NCI-H526 treated with DMSO at 0.1 percent for 48 hours (cell line): ENCODE measurements at regions not wholly inside any gene's neighbourhood (a gene's known extent, or its start where the extent isn't known, plus 50 kb on each side); places are given as distances from the start of the nearest gene placed in this dataset.

Source experiments
- DNase-seq: peaks from one replicate; lab custom pipeline; 2025; lab: John Stamatoyannopoulos, UW

- DNase-seq, result no peak
These were observed 295.3 kb downstream of the SP3 start for GRCh38 chr2:173669888-173670287.

DNA sequence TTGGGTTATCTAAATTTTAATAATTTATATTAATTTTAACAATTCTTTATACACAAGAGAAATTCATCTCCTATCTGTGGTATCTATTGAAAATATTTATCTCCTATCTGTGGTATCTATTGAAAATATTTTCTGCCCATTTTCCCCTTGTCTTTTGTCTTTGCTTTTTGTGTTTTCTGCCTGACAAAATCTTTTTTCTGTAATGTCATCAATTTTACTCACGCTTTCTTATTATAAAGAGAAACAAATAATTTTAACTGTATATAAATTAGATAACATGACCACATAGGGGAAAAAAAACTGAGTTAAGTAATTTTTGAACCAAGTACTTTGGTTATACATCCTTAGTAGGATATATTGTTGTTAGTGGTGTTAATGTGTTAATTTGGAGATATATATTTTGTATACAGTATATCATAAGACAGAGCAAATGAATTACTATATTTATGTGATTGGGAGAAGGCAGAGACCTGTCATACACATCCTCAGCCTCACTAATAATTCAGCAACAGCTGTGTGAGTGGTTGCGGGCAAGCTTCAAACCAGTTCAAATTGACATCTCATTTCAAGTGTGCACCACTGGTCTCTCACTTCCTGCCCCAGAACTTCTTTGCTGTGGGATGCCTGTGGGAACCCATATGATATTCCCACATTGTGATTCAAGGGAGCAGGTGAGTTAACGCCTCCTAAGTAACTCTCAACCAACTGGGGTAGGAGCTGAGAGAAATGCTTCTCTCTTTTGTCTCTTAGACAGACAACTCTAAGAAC is 292.4 kb downstream of the SP3 start:
- no peak for DNase-seq

DNA sequence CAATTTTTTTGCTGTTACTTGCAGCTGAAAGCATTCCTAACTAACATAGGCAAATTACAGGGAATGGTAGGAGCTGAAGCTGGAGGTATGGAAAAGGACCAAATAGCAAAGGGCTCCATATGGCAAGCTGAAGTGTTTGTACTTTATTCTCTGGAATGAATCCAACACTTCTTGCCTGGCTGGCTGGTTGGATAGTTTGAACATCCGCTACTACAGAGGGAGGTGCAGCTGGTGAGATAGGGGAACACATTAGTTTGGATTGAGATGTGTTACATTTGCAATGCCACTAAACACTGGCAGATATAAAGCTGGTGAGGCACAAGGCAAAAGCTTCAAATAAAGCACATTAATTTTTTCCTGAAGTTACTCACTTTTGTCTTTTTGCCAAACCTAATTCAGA is 291.5 kb downstream of the SP3 start:
- DNase-seq, result no peak

GRCh38 chr2:173676647-173677046 is 288.5 kb downstream of the SP3 start:
- no peak for DNase-seq

GRCh38 chr2:173678186-173678585 is 287.0 kb downstream of the SP3 start:
- no peak for DNase-seq

DNA sequence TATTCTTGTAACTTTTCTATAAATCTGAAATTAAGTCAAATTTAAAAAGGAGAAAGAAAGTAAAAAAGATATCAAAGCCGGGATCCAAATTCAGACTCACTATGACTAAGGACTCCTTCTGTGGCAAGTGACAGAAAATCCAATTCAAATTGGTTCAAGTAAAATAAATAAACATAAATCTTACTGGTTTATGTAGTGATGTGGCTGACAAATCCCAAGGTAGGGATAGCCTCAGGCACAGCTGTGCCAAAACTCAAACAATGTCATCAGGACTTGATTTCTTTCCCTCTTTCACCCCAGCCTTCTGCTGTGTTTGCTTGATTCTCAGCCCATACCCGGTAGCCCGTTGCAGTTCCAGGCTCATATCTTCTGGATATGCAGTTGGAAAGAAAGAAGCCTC is 284.6 kb downstream of the SP3 start:
- DNase-seq, result no peak

- no peak for DNase-seq
These were observed 283.1 kb downstream of the SP3 start for GRCh38 chr2:173681881-173682650.

- no peak for DNase-seq
These were observed 280.2 kb downstream of the SP3 start for GRCh38 chr2:173684896-173685459.

DNA sequence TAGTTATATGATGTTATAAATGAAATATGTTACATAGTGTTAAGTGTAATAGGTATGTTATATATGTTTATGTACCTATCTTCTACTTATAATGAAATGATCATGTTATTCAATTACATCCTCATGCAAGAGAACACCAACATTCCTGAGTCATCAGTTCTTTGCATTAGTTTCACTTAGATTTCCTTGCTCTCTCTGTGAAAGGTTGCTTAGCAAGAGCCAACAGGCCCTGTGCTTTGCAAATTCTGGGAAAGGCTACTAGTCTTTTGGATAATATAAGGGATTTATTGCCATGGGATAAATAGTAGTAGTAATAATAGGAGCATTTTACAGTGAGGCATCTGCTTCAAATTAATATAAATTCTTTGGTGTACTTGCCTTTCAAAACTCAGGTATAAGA is 274.8 kb downstream of the SP3 start:
- no peak for DNase-seq

DNA sequence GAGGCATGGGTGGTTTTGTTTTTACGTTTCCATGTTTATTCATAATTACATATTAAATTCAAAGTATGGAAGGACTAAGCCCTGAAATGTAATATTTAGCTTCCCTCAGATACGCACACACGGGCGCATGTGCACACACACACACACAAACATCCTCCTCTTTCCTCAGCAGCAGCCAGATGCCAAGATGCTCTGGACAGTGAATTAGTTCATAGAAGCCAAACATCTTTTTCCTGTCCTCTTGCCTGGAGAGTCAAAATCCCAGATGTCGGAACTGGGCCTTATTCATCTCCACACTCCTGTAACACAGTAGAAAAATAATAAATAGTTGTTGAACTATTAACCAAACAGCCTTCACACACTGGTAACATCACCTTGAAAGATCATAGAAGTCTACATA is 273.1 kb downstream of the SP3 start:
- no peak for DNase-seq

- DNase-seq, result no peak
These were observed 272.1 kb downstream of the SP3 start for GRCh38 chr2:173693044-173693589.

- no peak for DNase-seq
These were observed 268.9 kb downstream of the SP3 start for GRCh38 chr2:173696274-173696673.

DNA sequence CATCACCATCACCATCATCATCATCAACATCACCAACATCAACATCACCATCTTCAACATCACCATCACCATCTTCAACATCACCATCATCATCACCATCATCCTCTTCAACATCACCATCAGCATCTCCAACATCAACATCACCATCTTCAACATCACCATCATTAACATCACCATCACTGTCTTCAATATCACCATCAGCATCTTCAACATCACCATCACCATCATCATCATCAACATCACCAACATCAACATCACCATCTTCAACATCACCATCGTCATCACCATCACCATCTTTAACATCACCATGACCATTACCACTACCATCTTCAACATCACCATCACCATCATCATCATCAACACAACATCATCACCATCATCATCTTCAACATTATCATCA is 267.2 kb downstream of the SP3 start:
- no peak for DNase-seq

- DNase-seq, result no peak
These were observed 259.5 kb downstream of the SP3 start for GRCh38 chr2:173705656-173706055.

DNA sequence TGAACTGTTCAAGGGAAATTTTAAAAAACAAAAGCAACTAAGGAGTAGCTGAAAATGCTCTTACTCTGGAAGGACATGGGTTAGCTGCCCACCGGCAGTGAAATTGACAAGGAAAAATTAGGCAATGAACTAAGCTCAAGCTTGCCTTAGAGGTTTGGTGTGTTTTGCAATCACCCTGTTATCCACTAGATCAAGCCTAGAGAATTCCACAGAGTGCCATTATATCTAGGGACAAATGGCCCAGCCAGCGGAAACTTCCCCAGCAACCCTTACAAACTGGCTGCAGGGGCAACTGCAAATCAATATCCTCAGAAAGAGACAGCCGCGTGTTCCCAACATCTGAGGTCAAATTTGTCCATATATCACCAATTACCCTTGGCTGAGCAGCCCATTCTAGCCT is 258.2 kb downstream of the SP3 start:
- DNase-seq, result no peak

DNA sequence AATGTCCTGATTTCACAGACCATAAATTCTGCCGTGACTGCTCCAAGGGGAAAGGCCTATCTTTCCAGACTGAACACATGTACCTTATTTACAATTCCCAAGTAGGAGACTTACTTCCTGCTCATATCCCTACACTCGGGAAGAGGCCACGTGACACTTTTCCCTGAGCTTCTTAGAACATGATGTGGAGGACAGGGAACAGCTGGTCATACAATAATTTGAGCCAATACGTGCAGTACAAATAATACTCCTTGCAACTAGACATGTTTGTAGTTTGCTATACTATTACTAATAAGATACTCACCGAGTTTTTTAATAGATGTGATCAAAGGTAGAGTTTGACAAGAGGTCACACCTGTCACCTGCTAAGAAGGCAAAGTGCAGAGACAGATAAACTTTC is 256.4 kb downstream of the SP3 start:
- no peak for DNase-seq

DNA sequence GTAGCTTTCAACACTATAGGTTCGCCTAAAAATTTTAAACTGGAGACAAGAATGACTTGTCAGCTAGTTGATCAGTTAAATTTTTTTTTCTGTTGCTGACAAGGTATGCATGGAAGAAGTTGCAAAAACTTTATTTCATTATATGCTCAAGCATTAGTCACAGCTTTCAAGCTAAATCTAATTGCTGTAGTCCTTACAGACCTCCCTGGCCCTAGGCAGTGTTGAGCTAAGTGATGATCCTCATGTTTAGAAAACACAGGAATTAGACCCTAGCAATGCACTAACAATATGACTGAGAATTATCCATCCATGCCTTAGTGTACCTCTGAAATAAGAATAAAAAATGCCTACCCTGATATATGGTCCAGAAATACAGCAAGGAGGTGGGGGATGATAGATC is 253.4 kb downstream of the SP3 start:
- no peak for DNase-seq

DNA sequence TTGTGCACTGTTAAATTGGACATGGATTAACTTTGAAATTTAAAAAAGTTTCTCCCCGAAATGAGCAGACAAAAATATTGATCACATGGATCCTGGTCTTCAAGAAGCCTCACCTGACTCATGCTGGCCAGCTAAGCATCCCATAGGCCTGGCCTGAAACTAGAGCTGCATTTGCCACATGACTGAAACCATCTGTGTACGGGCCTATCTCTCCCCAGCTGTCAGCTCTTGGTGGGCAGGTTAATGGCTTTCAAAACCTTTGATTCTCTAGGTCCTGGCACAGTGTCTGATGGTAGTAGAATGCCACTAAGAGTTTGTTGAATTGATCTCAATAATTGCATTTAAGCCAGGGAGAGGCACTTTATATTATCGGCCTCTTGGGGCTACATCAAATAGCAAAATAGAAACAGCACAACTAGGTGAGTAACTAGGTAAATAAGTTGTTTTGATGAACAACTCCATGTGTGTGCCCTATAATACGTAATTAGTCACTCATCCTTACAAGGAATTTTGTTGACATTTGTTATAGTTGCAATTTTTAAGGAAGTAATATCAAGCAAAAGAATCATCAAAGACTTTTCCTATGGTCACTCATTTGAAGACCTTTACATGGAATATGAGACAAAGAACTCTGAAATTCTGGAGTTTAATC is 251.1 kb downstream of the SP3 start:
- DNase-seq, result no peak

GRCh38 chr2:173715441-173715840 is 249.7 kb downstream of the SP3 start:
- DNase-seq, result no peak

DNA sequence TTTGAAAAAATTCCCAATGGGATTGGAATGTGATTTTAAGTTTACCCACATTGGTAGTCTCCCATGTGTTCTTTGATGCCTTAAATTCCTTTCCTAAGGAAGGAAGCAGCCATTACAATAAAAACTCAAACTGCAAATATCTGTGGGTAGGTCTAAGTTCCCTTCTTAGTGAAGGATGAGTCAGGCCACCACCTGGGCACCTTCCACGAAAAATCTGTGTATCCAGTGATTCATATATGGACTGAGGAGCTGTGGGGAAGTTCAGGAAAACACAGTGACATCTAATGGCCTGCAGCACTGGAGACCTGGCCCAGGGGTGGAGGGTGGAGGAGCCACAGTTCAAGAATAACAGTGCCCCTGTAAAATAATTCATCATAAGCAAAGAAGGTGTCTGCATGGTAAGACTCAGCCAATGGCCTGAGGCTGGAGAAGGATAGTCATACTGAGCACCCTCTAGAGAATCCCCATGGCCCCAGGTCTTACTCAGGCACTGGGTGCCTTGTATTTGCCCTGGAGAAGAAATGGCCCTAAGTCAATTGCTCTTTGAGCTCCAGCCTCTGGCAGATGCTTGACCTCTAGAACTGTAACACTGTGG is 248.6 kb downstream of the SP3 start:
- no peak for DNase-seq

GRCh38 chr2:173719471-173719870 is 245.7 kb downstream of the SP3 start:
- no peak for DNase-seq

GRCh38 chr2:173720306-173720705 is 244.9 kb downstream of the SP3 start:
- no peak for DNase-seq
